H1 (cell line): ENCODE measurements at regions not wholly inside any gene's neighbourhood (a gene's known extent, or its start where the extent isn't known, plus 50 kb on each side); places are given as distances from the start of the nearest gene placed in this dataset.

Source experiments
- CEBPB ChIP-seq: IDR thresholded peaks from 2 replicates; pipeline ENCODE4 v1.6.1; 2012; ENCODE audit warnings: low read depth, low read length
- CTCF ChIP-seq, 3 experiments: IDR thresholded peaks; 1 replicate in 2 of 3; 2 replicates in 1 of 3; pipeline versions ENCODE4 v1.5.1 to v1.6.1; 2011; ENCODE audit warnings: low read length in 3 of 3, mild to moderate bottlenecking in 3 of 3, inconsistent platforms in 2 of 3, low read depth in 1 of 3, moderate library complexity in 1 of 3; ENCODE audit not compliant: insufficient read depth in 1 of 3; ENCODE audit errors: control extremely low read depth in 1 of 3
- EP300 ChIP-seq, 2 experiments: IDR thresholded peaks; 1 replicate in 1 of 2; 2 replicates in 1 of 2; pipeline ENCODE4 v1.6.1; 2011 to 2012; ENCODE audit warnings: low read depth in 2 of 2, low read length in 2 of 2, mild to moderate bottlenecking in 2 of 2, borderline replicate concordance in 1 of 2, inconsistent platforms in 1 of 2, moderate library complexity in 1 of 2
- EZH2 ChIP-seq: fragments of 200-600 bp; sonication (generic); IDR thresholded peaks from 2 replicates; pipeline ENCODE4 v1.7.1; 2012; ENCODE audit warnings: low read depth, mild to moderate bottlenecking, moderate library complexity, low read length, inconsistent platforms; ENCODE audit not compliant: severe bottlenecking
- JUND ChIP-seq: IDR thresholded peaks from 2 replicates; pipeline ENCODE4 v1.6.1; 2011; ENCODE audit warnings: mild to moderate bottlenecking, improper control_type of control experiment, low read length
- KDM1A ChIP-seq: fragments of 200-600, 300-600 bp; sonication (generic); IDR thresholded peaks from 2 replicates; pipeline ENCODE4 v1.7.1; 2016; ENCODE audit warnings: mild to moderate bottlenecking, low read length, borderline replicate concordance
- MAFK ChIP-seq: IDR thresholded peaks from 2 replicates; pipeline ENCODE4 v1.6.1; 2012; ENCODE audit warnings: low read depth, mild to moderate bottlenecking, improper control_type of control experiment, low read length
- PHF8 ChIP-seq: fragments of 200-600 bp; sonication (generic); conservative IDR thresholded peaks from 2 replicates; pipeline ENCODE4 v1.7.1; 2012; ENCODE audit warnings: low read depth, mild to moderate bottlenecking, inconsistent platforms, low read length, moderate library complexity
- POLR2A ChIP-seq, 2 experiments: IDR thresholded peaks; 1 replicate in 1 of 2; 2 replicates in 1 of 2; pipeline ENCODE4 v1.6.1; 2011; ENCODE audit warnings: low read depth in 2 of 2, low read length in 2 of 2, mild to moderate bottlenecking in 2 of 2; ENCODE audit errors: control extremely low read depth in 1 of 2
- POLR2AphosphoS5 ChIP-seq: IDR thresholded peaks from 2 replicates; pipeline ENCODE4 v1.6.1; 2011; ENCODE audit warnings: low read depth, low read length
- RBBP5 ChIP-seq: IDR thresholded peaks from 2 replicates; pipeline ENCODE4 v1.7.1; 2012; ENCODE audit warnings: low read depth, mild to moderate bottlenecking, inconsistent platforms, low read length, moderate library complexity, borderline replicate concordance
- RNF2 ChIP-seq: fragments of 200-900, 300-1000 bp; sonication (generic); IDR thresholded peaks from 2 replicates; pipeline ENCODE4 v1.7.1; 2016; ENCODE audit warnings: borderline replicate concordance, low read depth, mild to moderate bottlenecking, antibody characterized with exemption, low read length; ENCODE audit not compliant: poor library complexity, severe bottlenecking; ENCODE audit errors: missing control alignments
- TBP ChIP-seq: IDR thresholded peaks from 2 replicates; pipeline ENCODE4 v1.6.1; 2011; ENCODE audit warnings: low read depth, low read length, improper control_type of control experiment
- ZNF274 ChIP-seq: IDR thresholded peaks from 2 replicates; pipeline ENCODE4 v1.7.0; 2012; ENCODE audit warnings: low read length, borderline replicate concordance; ENCODE audit errors: extremely low read depth

- TF ChIP-seq POLR2AphosphoS5 = no peak
- TF ChIP-seq CTCF (IDR thresholded peaks at IDR 0.05; ENCODE audit: control extremely low read depth in 1 of 3, insufficient read depth in 1 of 3, low read depth in 1 of 3, low read length in 3 of 3) = no peak
- no peak for TF ChIP-seq POLR2A (IDR thresholded peaks at IDR 0.05; ENCODE audit: control extremely low read depth in 1 of 2, low read depth in 2 of 2, low read length in 2 of 2)
- no peak for TF ChIP-seq MAFK
- no peak for TF ChIP-seq RBBP5
- TF ChIP-seq ZNF274 = no peak
- no peak for TF ChIP-seq PHF8
- no peak for TF ChIP-seq KDM1A
- no peak for TF ChIP-seq RNF2
- TF ChIP-seq JUND = no peak
- TF ChIP-seq TBP = no peak
- no peak for TF ChIP-seq EZH2
- TF ChIP-seq CEBPB = no peak
- TF ChIP-seq EP300 (IDR thresholded peaks at IDR 0.05; ENCODE audit: borderline replicate concordance in 1 of 2, low read depth in 2 of 2, low read length in 2 of 2) = no peak
Observed at GRCh38 chr21:35749904-35750303, 310.4 kb downstream of the SETD4 start.
